NCI-H1105 treated with DMSO at 0.1 percent for 48 hours (cell line): ENCODE measurements at regions not wholly inside any gene's neighbourhood (a gene's known extent, or its start where the extent isn't known, plus 50 kb on each side); places are given as distances from the start of the nearest gene placed in this dataset.

ENCODE experiments used
- DNase-seq: peaks from one replicate; lab custom pipeline; 2025; lab: John Stamatoyannopoulos, UW

DNA sequence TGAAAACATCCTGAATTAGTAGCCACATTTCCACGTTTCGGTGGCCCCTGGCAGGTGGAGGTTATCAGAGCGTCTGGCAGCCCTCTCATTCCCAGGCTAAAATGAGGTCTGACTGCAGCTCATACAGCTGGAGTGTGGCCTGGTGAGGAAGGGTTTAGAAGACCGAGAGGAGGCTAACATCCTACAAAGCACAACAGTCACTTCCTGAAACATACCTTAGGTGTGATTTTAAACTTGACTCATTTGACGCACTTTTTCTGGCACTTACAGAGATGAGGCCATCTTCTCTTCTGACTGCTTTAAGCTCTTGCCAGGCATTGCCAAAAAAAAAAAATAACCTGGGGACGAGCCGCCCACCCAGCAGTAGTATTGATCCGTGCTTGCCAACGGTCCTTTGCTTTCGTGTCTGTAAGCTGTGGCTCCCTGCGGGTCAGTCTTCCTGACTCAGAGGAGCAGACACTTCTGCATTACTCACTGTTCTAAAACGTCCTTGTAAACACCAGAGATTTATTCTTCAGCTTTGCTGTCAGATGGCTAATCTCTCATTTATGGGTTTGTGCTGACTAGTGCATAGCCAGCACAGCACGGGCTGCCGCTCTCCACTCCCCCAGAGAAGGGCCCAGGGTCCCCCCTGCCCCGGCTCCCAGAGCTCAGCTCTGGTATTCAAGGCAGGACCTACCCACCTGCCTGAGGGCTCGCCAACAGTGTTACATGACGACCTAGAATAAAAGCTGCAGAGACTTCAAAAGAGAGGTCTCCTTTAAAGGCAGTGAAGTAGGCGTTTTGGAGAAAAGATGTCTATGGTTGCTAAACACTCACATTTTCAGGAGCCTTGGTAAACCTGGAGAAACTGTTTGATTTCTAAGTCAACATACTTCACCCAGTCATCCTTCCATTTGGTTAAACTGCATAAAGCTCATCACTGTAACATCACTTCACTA is 78.5 kb upstream of the FRMD1 start:
- no peak for DNase-seq

DNA sequence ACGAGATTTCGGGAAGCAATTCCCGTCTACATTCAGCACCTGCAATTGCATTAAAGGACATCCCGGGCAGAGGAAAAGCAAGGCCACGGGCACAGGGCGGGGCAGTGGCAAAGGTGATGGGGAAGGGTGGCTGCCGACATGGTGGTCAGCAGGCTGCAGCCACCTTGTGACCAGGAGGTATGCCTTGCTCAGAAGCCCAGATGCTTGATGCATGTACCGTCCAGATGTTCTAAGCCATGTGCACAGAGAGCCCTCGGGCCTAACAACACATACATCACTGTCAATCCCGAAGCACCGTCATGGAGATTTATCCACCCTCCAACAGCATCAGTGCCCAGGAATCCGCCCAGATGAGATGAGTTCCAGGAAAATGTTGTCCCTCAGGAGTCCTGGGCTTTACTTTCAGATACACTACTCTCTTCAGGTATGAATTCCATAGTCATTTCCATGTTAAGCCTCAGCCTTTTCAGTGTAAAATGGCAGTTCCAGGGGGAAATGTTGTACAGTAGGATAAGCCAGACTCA is 77.8 kb upstream of the FRMD1 start:
- no peak for DNase-seq

DNA sequence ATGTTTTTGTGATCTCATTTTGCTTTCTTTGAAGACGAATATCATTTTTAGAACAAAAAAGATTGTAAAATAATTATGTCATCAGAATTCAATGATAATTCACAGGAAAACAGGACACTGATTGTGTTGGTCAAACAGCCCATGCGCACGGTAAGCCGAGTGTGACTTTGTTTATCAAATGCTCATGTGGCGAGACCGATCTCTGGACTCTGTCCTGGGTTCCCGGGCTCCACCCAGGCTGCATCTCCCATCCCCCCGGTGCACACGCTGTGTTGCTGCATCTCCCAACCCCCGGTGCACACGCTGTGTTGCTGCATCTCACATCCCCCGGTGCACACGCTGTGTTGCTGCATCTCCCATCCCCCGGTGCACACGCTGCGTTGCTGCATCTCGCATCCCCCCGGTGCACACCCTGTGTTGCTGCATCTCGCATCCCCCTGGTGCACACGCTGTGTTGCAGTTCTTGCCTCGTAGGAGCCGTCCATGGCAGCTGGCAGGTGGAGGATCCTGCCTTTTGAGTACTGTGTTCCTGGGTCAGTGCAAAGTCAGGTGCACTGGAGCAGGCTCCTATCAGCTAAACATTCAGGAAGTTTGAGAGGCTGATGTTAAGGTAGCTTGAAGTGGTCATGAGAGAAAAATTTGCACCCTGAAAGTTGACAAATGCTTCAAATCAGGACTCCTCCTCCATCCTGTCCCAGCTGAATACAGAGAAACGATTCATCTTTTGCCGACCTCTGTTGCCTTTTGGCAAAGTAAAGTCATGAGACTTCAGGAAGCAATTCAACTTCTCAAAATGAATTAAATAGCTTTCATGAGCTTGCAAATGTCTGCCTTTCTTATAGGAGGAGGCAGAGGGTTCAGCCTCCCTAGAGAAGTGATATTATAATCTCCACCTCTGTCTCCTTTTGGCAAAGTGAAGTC is 77.1 kb upstream of the FRMD1 start:
- DNase-seq, result no peak

DNA sequence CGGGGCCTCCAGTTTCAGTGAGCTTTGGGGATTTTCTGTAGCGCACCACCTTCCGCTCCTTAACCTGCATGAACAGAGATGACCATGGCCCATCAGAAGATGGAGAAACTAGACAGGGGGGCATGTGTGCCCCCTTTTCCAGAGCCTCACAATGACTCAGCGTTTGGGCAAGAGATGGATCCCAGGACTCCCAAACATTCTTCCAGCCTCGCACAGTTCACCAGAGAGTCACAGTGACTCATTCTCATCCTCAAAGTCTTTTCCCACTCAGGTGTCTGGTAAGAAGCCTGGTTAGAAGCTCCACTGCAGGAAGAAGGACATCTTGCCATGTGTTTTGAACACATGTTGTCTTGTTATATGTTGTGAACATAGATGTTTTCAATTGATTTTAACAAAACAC is 76.2 kb upstream of the FRMD1 start:
- DNase-seq, result no peak

DNA sequence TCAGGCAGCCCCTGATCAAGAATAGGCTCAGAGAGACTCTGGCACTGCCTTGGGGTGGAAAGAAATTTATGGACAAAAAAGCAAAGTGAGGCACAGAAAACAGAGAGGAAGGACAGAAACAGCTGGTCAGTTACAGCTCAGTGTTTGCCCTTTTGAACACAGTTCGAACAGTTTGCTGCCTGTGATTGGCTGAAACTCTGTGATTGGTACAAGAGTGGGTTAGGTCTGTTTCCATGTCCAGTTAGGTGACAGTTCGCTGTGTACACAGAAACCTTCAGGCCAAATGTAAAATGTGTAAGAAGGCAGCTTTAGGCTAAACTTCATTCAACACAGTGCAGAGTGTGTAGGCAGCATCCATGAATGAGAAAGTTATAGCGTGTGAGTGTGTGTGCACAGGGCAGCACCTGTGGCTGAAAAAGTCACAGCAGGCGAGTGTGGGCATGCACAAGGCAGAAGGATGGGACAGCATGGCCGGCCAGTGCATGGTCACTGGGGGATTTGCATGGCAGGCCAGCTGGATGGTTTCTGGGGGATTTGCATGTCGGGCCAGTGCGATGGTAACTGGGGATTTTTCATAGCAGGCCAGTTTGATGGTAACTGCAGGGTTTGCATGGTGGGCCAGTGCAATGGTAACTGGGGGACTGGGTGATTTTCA is 75.4 kb upstream of the FRMD1 start:
- no peak for DNase-seq

GRCh38 chr6:168153553-168153952 is 74.5 kb upstream of the FRMD1 start:
- DNase-seq, result no peak

DNA sequence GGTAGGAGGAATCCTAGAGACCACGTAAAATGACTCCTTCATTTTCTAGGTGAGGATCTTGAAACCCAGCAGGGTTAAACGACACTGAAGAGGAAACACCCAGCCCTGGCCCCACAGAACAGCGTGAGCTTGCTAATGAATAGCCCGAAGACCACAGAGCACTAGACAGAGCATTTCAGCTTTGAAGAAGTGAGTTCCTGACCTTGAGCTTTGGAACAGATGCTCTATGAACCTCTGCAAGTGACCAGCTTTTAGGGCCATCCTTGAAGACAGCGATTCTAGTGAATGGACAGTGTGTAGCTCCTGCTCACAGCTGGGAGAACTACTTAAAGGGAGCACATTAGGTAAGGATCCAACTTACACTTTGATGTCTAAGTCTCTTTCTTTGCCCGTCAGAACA is 74.0 kb upstream of the FRMD1 start:
- no peak for DNase-seq

- DNase-seq, result no peak
Measured at GRCh38 chr6:168152306-168152963, 73.4 kb upstream of the FRMD1 start.

- DNase-seq, result peak; percentile 29
Measured at GRCh38 chr6:168150551-168151320, 71.7 kb upstream of the FRMD1 start.

DNA sequence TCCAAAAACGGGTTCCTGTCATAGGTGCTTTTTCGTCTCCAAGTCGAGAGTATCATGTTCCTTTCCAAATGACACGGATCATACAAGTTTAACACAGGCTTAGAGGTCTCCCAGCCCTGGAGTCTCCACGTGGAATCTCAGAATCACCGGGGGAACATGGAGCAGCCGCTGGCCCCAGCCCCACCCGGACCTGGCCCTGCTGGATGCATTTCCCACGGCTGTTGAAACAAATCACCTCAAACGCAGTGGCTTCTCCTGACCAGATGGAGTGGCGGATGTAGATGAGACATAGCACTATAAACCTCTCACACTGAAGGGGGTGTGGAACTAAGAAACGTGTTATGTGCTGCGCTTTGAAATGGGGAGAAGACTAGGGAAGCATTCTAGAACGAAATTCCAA is 70.0 kb upstream of the FRMD1 start:
- no peak for DNase-seq

- no peak for DNase-seq
Measured at GRCh38 chr6:168148231-168148849, 69.3 kb upstream of the FRMD1 start.

GRCh38 chr6:168147205-168147738 is 68.3 kb upstream of the FRMD1 start:
- no peak for DNase-seq

- no peak for DNase-seq
Measured at GRCh38 chr6:168145747-168146596, 67.0 kb upstream of the FRMD1 start.

GRCh38 chr6:168139121-168139520 is 60.1 kb upstream of the FRMD1 start:
- DNase-seq, result no peak

- DNase-seq, result no peak
Measured at GRCh38 chr6:168138436-168138835, 59.4 kb upstream of the FRMD1 start.

- no peak for DNase-seq
Measured at GRCh38 chr6:168137024-168137423, 58.0 kb upstream of the FRMD1 start.

- no peak for DNase-seq
Measured at GRCh38 chr6:168136622-168137021, 57.6 kb upstream of the FRMD1 start.

- no peak for DNase-seq
Measured at GRCh38 chr6:168136001-168136400, 57.0 kb upstream of the FRMD1 start.

GRCh38 chr6:168134560-168135201 is 55.7 kb upstream of the FRMD1 start:
- no peak for DNase-seq
